B cell (primary cell): ENCODE measurements at regions not wholly inside any gene's neighbourhood (a gene's known extent, or its start where the extent isn't known, plus 50 kb on each side); places are given as distances from the start of the nearest gene placed in this dataset.

Source experiments
- EZH2 ChIP-seq: IDR thresholded peaks from 2 replicates; pipeline ENCODE4 v1.6.1; 2012; ENCODE audit warnings: borderline replicate concordance, low read depth, mild to moderate bottlenecking, moderate library complexity, low read length; ENCODE audit not compliant: insufficient read depth, poor library complexity, severe bottlenecking
- TF ChIP-seq, protein P1 (sequence below): fragments of 200-600 bp; IDR thresholded peaks from one replicate; pipeline ENCODE4 v1.8.0; 2022; ENCODE audit warnings: antibody characterized with exemption, mild to moderate bottlenecking

- TF ChIP-seq, protein P1, sequence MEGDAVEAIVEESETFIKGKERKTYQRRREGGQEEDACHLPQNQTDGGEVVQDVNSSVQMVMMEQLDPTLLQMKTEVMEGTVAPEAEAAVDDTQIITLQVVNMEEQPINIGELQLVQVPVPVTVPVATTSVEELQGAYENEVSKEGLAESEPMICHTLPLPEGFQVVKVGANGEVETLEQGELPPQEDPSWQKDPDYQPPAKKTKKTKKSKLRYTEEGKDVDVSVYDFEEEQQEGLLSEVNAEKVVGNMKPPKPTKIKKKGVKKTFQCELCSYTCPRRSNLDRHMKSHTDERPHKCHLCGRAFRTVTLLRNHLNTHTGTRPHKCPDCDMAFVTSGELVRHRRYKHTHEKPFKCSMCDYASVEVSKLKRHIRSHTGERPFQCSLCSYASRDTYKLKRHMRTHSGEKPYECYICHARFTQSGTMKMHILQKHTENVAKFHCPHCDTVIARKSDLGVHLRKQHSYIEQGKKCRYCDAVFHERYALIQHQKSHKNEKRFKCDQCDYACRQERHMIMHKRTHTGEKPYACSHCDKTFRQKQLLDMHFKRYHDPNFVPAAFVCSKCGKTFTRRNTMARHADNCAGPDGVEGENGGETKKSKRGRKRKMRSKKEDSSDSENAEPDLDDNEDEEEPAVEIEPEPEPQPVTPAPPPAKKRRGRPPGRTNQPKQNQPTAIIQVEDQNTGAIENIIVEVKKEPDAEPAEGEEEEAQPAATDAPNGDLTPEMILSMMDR, result no peak
- TF ChIP-seq EZH2, result no peak
These were observed 328.8 kb downstream of the FOXO1 start for GRCh38 chr13:40337651-40338050.
